Liver (tissue), 8 donors: ENCODE measurements at regions not wholly inside any gene's neighbourhood (a gene's known extent, or its start where the extent isn't known, plus 50 kb on each side); places are given as distances from the start of the nearest gene placed in this dataset.
A peak's percentile ranks its signal among the peaks of the same experiment; 100 is the strongest.

Experiments
- DNase-seq: peaks from one replicate; pipeline ENCODE4 v3.0.0-alpha.2; 2017; ENCODE audit warnings: low spot score
- H3K27ac ChIP-seq, 2 donors: one replicate each; pipeline ENCODE4 v1.7.0; 2013; ENCODE audit warnings: inconsistent platforms in 2 of 2, low read length in 2 of 2, control low read depth in 1 of 2, low read depth in 1 of 2, mild to moderate bottlenecking in 1 of 2
- H3K27me3 ChIP-seq, 4 donors: one replicate each; pipeline versions ENCODE4 v1.6.1 to v1.7.0; 2013; ENCODE audit warnings: low read length in 3 of 4, inconsistent platforms in 1 of 4, mild to moderate bottlenecking in 1 of 4, moderate library complexity in 1 of 4; ENCODE audit not compliant: control insufficient read depth in 4 of 4, insufficient read depth in 4 of 4
- H3K36me3 ChIP-seq, 4 donors: one replicate each; pipeline versions ENCODE4 v1.6.1 to v1.7.0; 2013; ENCODE audit warnings: low read length in 3 of 4, mild to moderate bottlenecking in 3 of 4, low read depth in 1 of 4, moderate library complexity in 1 of 4; ENCODE audit not compliant: control insufficient read depth in 4 of 4, insufficient read depth in 3 of 4
- H3K4me1 ChIP-seq, 4 donors: one replicate each; pipeline versions ENCODE4 v1.6.1 to v1.7.0; 2013; ENCODE audit warnings: low read length in 3 of 4, mild to moderate bottlenecking in 3 of 4, moderate library complexity in 1 of 4; ENCODE audit not compliant: control insufficient read depth in 4 of 4, insufficient read depth in 4 of 4
- H3K4me3 ChIP-seq, 3 donors: one replicate each; pipeline versions ENCODE4 v1.6.1 to v1.7.0; 2013; ENCODE audit warnings: low read length in 3 of 3, control low read depth in 1 of 3, low read depth in 1 of 3, mild to moderate bottlenecking in 1 of 3
- H3K9ac ChIP-seq, 2 donors: one replicate each; pipeline ENCODE4 v1.7.0; 2013; ENCODE audit warnings: low read length in 2 of 2, mild to moderate bottlenecking in 2 of 2, moderate library complexity in 2 of 2, control low read depth in 1 of 2, low read depth in 1 of 2
- H3K9me3 ChIP-seq, 4 donors: one replicate each; pipeline versions ENCODE4 v1.6.1 to v1.7.0; 2013; ENCODE audit warnings: low read length in 3 of 4; ENCODE audit not compliant: control insufficient read depth in 4 of 4
- EGR1 ChIP-seq, 2 donors: IDR thresholded peaks; 2 replicates each; pipeline ENCODE4 v1.6.1; 2016 to 2018; ENCODE audit warnings: antibody characterized with exemption in 2 of 2, low read depth in 2 of 2
- FOXA1 ChIP-seq: IDR thresholded peaks from 2 replicates; pipeline ENCODE4 v1.6.1; 2016; ENCODE audit warnings: antibody characterized with exemption
- FOXA2 ChIP-seq: IDR thresholded peaks from 2 replicates; pipeline ENCODE4 v1.6.1; 2016; ENCODE audit warnings: antibody characterized with exemption
- GABPA ChIP-seq, 2 donors: IDR thresholded peaks in 1 of 2; conservative IDR thresholded peaks in 1 of 2; 2 replicates each; pipeline ENCODE4 v1.6.1; 2016; ENCODE audit warnings: antibody characterized with exemption in 2 of 2, mild to moderate bottlenecking in 1 of 2, moderate library complexity in 1 of 2
- HNF4A ChIP-seq, 2 donors: conservative IDR thresholded peaks; 2 replicates each; pipeline ENCODE4 v1.6.1; 2016; ENCODE audit warnings: antibody characterized with exemption in 2 of 2, mild to moderate bottlenecking in 2 of 2
- HNF4G ChIP-seq: IDR thresholded peaks from 2 replicates; pipeline ENCODE4 v1.6.1; 2016; ENCODE audit warnings: antibody characterized with exemption
- JUND ChIP-seq, 2 donors: IDR thresholded peaks; 2 replicates each; pipeline ENCODE4 v1.6.1; 2016; ENCODE audit warnings: antibody characterized with exemption in 2 of 2
- NR2F2 ChIP-seq: IDR thresholded peaks from 2 replicates; pipeline ENCODE4 v1.6.1; 2016; ENCODE audit warnings: antibody characterized with exemption
- RAD21 ChIP-seq, 2 donors: IDR thresholded peaks; 2 replicates each; pipeline ENCODE4 v1.6.1; 2016; ENCODE audit warnings: antibody characterized with exemption in 2 of 2, mild to moderate bottlenecking in 2 of 2
- RXRA ChIP-seq, 2 donors: IDR thresholded peaks; 2 replicates each; pipeline ENCODE4 v1.6.1; 2017 to 2018; ENCODE audit warnings: antibody characterized with exemption in 2 of 2, mild to moderate bottlenecking in 1 of 2
- SP1 ChIP-seq: IDR thresholded peaks from 2 replicates; pipeline ENCODE4 v1.6.1; 2018; ENCODE audit warnings: antibody characterized with exemption, mild to moderate bottlenecking
- TAF1 ChIP-seq: conservative IDR thresholded peaks from 2 replicates; pipeline ENCODE4 v1.6.1; 2016; ENCODE audit warnings: antibody characterized with exemption, mild to moderate bottlenecking
- YY1 ChIP-seq: IDR thresholded peaks from 2 replicates; pipeline ENCODE4 v1.6.1; 2016; ENCODE audit warnings: antibody characterized with exemption, mild to moderate bottlenecking
- WGBS: extraction: QIAGEN DNeasy Blood & Tissue Kit; methylation state at CpG from one replicate; pipeline ENCODE4 v1.1.7; 2013; 5-methylcytosine and 5-hydroxymethylcytosine counted together
- TF ChIP-seq, protein P1 (sequence below): IDR thresholded peaks from 2 replicates; pipeline ENCODE4 v1.6.1; 2016; ENCODE audit warnings: antibody characterized with exemption
- TF ChIP-seq, protein P2 (sequence below): IDR thresholded peaks from 2 replicates; pipeline ENCODE4 v1.6.1; 2016; ENCODE audit warnings: antibody characterized with exemption
- TF ChIP-seq, protein P3 (sequence below): IDR thresholded peaks from 2 replicates; pipeline ENCODE4 v1.6.1; 2016; ENCODE audit warnings: antibody characterized with exemption, mild to moderate bottlenecking
- TF ChIP-seq, protein P4 (sequence below): IDR thresholded peaks from 2 replicates; pipeline ENCODE4 v1.6.1; 2016; ENCODE audit warnings: antibody characterized with exemption
- TF ChIP-seq, protein P5 (sequence below): fragments of 150-350 bp; IDR thresholded peaks from 2 replicates; pipeline ENCODE4 v1.5.1; 2017; ENCODE audit warnings: improper control_type of control experiment, low read depth, low read length; ENCODE audit not compliant: missing input control
- donor health status: healthy.
- donor health status: healthy.
- donor health status: healthy.
- donor health status: healthy.
- donor health status: healthy.

DNA sequence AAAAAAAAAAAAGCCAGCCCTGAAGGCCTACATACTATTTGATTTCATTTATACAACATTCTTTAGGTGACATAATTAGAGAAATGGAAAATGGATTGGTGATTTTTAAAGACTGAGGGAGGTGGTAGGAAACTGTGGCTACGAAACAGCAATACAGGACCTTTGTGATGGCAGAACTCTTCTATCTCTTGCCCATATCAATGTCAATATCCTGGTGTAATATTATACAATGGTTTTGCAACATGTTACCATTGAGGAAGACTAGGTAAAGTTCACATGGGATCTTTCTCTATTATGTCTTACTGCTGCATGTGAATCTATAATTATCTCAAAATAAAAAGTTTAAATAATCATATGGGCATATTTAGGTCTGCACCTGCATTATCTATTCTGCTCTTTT is 371.2 kb downstream of the ETS1 start:
- peak; percentile 59 for TF ChIP-seq YY1
- peak in 1 of 2 donors; percentile 61 for TF ChIP-seq RXRA (IDR thresholded peaks at IDR 0.05)
- no peak for TF ChIP-seq NR2F2
- TF ChIP-seq HNF4A (conservative IDR thresholded peaks at IDR 0.05): peak in 1 of 2 donors; percentile 62
- TF ChIP-seq RAD21 (IDR thresholded peaks at IDR 0.05): peak in 1 of 2 donors; percentile 5
- peak; percentile 81 for TF ChIP-seq FOXA2
- no peak for TF ChIP-seq EGR1 (IDR thresholded peaks at IDR 0.05; ENCODE audit: low read depth in 2 of 2)
- TF ChIP-seq FOXA1: peak; percentile 38
- peak in 1 of 2 donors; percentile 17 for TF ChIP-seq JUND (IDR thresholded peaks at IDR 0.05)
- H3K36me3 ChIP-seq: no peaks in the 10 kb centered on the region
- H3K27me3 ChIP-seq: no peaks in the 10 kb centered on the region
- DNase-seq: no peak
- H3K4me3 ChIP-seq: no peak overlapping the region
- no peak overlapping the region for H3K27ac ChIP-seq
- peaks cover 0 to 1% (median 0%) of the 10 kb centered on the region in 4 donors for H3K9me3 ChIP-seq
- H3K4me1 ChIP-seq: no peaks in the 10 kb centered on the region
- no peak overlapping the region for H3K9ac ChIP-seq
- WGBS: 34% methylated on average over 1 of the region's 1 CpG

DNA sequence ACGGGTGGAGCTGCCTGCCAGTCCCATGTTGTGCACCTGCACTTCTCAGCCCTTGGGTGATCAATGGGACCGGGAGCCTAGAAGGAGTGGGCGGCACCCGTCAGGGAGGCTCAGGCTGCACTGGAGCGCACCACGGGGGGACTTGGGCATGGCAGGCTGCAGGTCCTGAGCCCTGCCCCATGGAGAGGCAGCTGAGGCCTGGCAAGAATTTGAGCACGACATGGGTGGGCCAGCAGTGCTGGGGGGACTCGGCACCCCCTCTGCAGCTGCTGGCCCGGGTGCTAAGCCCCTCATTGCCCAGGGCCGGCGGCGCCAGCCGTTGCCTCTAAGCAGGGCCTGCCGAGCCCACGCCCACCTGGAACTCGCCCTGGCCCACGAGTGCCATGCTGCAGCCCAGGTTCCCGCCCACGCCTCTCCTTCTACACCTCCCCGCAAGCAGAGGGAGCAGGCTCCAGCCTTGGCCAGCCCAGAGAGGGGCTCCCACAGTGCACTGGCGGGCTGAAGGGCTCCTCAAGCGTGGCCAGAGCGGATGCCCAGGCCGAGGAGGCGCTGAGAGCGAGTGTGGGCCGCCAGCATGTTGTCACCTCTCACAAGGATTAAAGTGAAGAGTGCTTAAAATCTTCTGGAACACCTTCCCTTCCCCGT is 372.0 kb downstream of the ETS1 start:
- Histone ChIP-seq H3K4me1 (no peaks in the 10 kb centered on the region), H3K36me3 (no peaks in the 10 kb centered on the region), H3K27me3 (no peaks in the 10 kb centered on the region), H3K9me3 (peaks cover 0 to 1% (median 0%) of the 10 kb centered on the region in 4 donors), H3K9ac (no peak overlapping the region), H3K4me3 (no peak overlapping the region), H3K27ac (no peak overlapping the region)
- TF ChIP-seq GABPA (IDR thresholded peaks at IDR 0.05 in 1 of 2, conservative IDR thresholded peaks at IDR 0.05 in 1 of 2) (no peak), NR2F2 (no peak), HNF4G (no peak), HNF4A (conservative IDR thresholded peaks at IDR 0.05) (no peak), JUND (IDR thresholded peaks at IDR 0.05) (no peak), FOXA2 (no peak), YY1 (no peak), SP1 (no peak), RXRA (IDR thresholded peaks at IDR 0.05) (no peak), TAF1 (no peak), RAD21 (IDR thresholded peaks at IDR 0.05) (no peak), EGR1 (IDR thresholded peaks at IDR 0.05; ENCODE audit: low read depth in 2 of 2) (no peak)
- TF ChIP-seq, protein P1, sequence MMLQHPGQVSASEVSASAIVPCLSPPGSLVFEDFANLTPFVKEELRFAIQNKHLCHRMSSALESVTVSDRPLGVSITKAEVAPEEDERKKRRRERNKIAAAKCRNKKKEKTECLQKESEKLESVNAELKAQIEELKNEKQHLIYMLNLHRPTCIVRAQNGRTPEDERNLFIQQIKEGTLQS: no peak
- TF ChIP-seq, protein P2, sequence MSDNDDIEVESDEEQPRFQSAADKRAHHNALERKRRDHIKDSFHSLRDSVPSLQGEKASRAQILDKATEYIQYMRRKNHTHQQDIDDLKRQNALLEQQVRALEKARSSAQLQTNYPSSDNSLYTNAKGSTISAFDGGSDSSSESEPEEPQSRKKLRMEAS: no peak
- TF ChIP-seq, protein P3, sequence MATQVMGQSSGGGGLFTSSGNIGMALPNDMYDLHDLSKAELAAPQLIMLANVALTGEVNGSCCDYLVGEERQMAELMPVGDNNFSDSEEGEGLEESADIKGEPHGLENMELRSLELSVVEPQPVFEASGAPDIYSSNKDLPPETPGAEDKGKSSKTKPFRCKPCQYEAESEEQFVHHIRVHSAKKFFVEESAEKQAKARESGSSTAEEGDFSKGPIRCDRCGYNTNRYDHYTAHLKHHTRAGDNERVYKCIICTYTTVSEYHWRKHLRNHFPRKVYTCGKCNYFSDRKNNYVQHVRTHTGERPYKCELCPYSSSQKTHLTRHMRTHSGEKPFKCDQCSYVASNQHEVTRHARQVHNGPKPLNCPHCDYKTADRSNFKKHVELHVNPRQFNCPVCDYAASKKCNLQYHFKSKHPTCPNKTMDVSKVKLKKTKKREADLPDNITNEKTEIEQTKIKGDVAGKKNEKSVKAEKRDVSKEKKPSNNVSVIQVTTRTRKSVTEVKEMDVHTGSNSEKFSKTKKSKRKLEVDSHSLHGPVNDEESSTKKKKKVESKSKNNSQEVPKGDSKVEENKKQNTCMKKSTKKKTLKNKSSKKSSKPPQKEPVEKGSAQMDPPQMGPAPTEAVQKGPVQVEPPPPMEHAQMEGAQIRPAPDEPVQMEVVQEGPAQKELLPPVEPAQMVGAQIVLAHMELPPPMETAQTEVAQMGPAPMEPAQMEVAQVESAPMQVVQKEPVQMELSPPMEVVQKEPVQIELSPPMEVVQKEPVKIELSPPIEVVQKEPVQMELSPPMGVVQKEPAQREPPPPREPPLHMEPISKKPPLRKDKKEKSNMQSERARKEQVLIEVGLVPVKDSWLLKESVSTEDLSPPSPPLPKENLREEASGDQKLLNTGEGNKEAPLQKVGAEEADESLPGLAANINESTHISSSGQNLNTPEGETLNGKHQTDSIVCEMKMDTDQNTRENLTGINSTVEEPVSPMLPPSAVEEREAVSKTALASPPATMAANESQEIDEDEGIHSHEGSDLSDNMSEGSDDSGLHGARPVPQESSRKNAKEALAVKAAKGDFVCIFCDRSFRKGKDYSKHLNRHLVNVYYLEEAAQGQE: no peak
- TF ChIP-seq, protein P4, sequence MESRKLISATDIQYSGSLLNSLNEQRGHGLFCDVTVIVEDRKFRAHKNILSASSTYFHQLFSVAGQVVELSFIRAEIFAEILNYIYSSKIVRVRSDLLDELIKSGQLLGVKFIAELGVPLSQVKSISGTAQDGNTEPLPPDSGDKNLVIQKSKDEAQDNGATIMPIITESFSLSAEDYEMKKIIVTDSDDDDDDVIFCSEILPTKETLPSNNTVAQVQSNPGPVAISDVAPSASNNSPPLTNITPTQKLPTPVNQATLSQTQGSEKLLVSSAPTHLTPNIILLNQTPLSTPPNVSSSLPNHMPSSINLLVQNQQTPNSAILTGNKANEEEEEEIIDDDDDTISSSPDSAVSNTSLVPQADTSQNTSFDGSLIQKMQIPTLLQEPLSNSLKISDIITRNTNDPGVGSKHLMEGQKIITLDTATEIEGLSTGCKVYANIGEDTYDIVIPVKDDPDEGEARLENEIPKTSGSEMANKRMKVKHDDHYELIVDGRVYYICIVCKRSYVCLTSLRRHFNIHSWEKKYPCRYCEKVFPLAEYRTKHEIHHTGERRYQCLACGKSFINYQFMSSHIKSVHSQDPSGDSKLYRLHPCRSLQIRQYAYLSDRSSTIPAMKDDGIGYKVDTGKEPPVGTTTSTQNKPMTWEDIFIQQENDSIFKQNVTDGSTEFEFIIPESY: no peak
- TF ChIP-seq, protein P5, sequence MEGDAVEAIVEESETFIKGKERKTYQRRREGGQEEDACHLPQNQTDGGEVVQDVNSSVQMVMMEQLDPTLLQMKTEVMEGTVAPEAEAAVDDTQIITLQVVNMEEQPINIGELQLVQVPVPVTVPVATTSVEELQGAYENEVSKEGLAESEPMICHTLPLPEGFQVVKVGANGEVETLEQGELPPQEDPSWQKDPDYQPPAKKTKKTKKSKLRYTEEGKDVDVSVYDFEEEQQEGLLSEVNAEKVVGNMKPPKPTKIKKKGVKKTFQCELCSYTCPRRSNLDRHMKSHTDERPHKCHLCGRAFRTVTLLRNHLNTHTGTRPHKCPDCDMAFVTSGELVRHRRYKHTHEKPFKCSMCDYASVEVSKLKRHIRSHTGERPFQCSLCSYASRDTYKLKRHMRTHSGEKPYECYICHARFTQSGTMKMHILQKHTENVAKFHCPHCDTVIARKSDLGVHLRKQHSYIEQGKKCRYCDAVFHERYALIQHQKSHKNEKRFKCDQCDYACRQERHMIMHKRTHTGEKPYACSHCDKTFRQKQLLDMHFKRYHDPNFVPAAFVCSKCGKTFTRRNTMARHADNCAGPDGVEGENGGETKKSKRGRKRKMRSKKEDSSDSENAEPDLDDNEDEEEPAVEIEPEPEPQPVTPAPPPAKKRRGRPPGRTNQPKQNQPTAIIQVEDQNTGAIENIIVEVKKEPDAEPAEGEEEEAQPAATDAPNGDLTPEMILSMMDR: no peak
- 94% methylated on average over 28 of the region's 28 CpGs for WGBS
- no peak for DNase-seq
